CD14-positive monocyte (primary cell): ENCODE measurements at regions not wholly inside any gene's neighbourhood (a gene's known extent, or its start where the extent isn't known, plus 50 kb on each side); places are given as distances from the start of the nearest gene placed in this dataset.

ENCODE experiments used
- DNase-seq, 3 donors: peaks; one replicate each; pipeline ENCODE4 v3.0.0-alpha.2; 2011 to 2022
- H2AFZ ChIP-seq: 2 replicates; pipeline ENCODE4 v1.6.0; 2012; ENCODE audit warnings: mild to moderate bottlenecking, low read depth, low read length, inconsistent platforms; ENCODE audit not compliant: insufficient read depth, poor library complexity, severe bottlenecking
- H3K27ac ChIP-seq, 2 donors: 1 replicate in 1 of 2; 2 replicates in 1 of 2; pipeline ENCODE4 v1.5.1; 2012 to 2013; ENCODE audit warnings: low read length in 2 of 2, control low read depth in 1 of 2, inconsistent platforms in 1 of 2, low read depth in 1 of 2, mild to moderate bottlenecking in 1 of 2
- H3K27me3 ChIP-seq, 2 donors: one replicate each; pipeline versions ENCODE4 v1.6.0 to v1.6.1; 2011 to 2013; ENCODE audit warnings: low read length in 2 of 2; ENCODE audit not compliant: control insufficient read depth in 2 of 2, insufficient read depth in 2 of 2
- H3K36me3 ChIP-seq, 2 donors: replicated peaks in 1 of 2; 1 replicate in 1 of 2; 2 replicates in 1 of 2; pipeline versions ENCODE4 v1.5.1 to v1.6.1; 2012 to 2013; ENCODE audit warnings: low read length in 2 of 2, control low read depth in 1 of 2, inconsistent platforms in 1 of 2, mild to moderate bottlenecking in 1 of 2; ENCODE audit not compliant: insufficient read depth in 2 of 2, control insufficient read depth in 1 of 2
- H3K4me1 ChIP-seq, 2 donors: 1 replicate in 1 of 2; 2 replicates in 1 of 2; pipeline versions ENCODE4 v1.5.1 to v1.6.1; 2012 to 2013; ENCODE audit warnings: low read length in 2 of 2, control low read depth in 1 of 2, inconsistent platforms in 1 of 2, mild to moderate bottlenecking in 1 of 2, moderate library complexity in 1 of 2; ENCODE audit not compliant: insufficient read depth in 2 of 2, control insufficient read depth in 1 of 2
- H3K4me2 ChIP-seq: replicated peaks from 2 replicates; pipeline ENCODE3; 2012; ENCODE audit warnings: low read length, moderate library complexity, mild to moderate bottlenecking; ENCODE audit not compliant: poor library complexity, severe bottlenecking; ENCODE audit errors: extremely low read depth
- H3K4me3 ChIP-seq, 3 experiments: fragments of 200-600 bp in 1 of 3; sonication (generic) in 1 of 3; replicated peaks in 1 of 3; 1 replicate in 2 of 3; 2 replicates in 1 of 3; pipeline ENCODE4 v1.5.1; 2011 to 2013; ENCODE audit warnings: low read length in 3 of 3, mild to moderate bottlenecking in 3 of 3, control low read depth in 2 of 3, low read depth in 2 of 3, inconsistent platforms in 1 of 3, moderate library complexity in 1 of 3
- H3K79me2 ChIP-seq: 2 replicates; pipeline ENCODE4 v1.6.0; 2012; ENCODE audit warnings: mild to moderate bottlenecking, control low read depth, inconsistent platforms, low read length, moderate library complexity; ENCODE audit not compliant: insufficient read depth
- H3K9ac ChIP-seq: 2 replicates; pipeline ENCODE4 v1.6.0; 2017; ENCODE audit warnings: low read length, mild to moderate bottlenecking; ENCODE audit not compliant: insufficient read depth, poor library complexity, severe bottlenecking
- H3K9me3 ChIP-seq, 2 donors: replicated peaks in 1 of 2; 1 replicate in 1 of 2; 2 replicates in 1 of 2; pipeline versions ENCODE4 v1.5.1 to v1.6.1; 2012 to 2013; ENCODE audit warnings: low read length in 2 of 2, control low read depth in 1 of 2; ENCODE audit not compliant: control insufficient read depth in 1 of 2, insufficient read depth in 1 of 2
- H4K20me1 ChIP-seq: 2 replicates; pipeline ENCODE4 v1.6.0; 2012; ENCODE audit warnings: mild to moderate bottlenecking, low read length, control low read depth, moderate library complexity; ENCODE audit not compliant: insufficient read depth
- H3K27ac Mint-ChIP-seq, 7 donors: one replicate each; pipeline ENCODE4 v1.8.0; 2020; ENCODE audit warnings: mild to moderate bottlenecking in 7 of 7, mixed read lengths in 7 of 7, moderate library complexity in 6 of 7, inconsistent platforms in 2 of 7
- H3K27me3 Mint-ChIP-seq, 3 donors: one replicate each; pipeline ENCODE4 v1.8.0; 2021 to 2022; ENCODE audit warnings: low read depth in 3 of 3, mild to moderate bottlenecking in 3 of 3, mixed read lengths in 3 of 3, moderate library complexity in 3 of 3, inconsistent platforms in 1 of 3
- H3K36me3 Mint-ChIP-seq, 2 donors: one replicate each; pipeline ENCODE4 v1.8.0; 2020; ENCODE audit warnings: mixed read lengths in 2 of 2, inconsistent platforms in 1 of 2, mild to moderate bottlenecking in 1 of 2
- H3K4me1 Mint-ChIP-seq: one replicate; pipeline ENCODE4 v1.8.0; 2020; ENCODE audit warnings: mild to moderate bottlenecking, mixed read lengths
- H3K4me3 Mint-ChIP-seq, 2 donors: one replicate each; pipeline ENCODE4 v1.8.0; 2020; ENCODE audit warnings: mild to moderate bottlenecking in 2 of 2, mixed read lengths in 2 of 2, moderate library complexity in 1 of 2
- H3K9me3 Mint-ChIP-seq, 7 donors: one replicate each; pipeline ENCODE4 v1.8.0; 2020 to 2022; ENCODE audit warnings: mixed read lengths in 7 of 7, mild to moderate bottlenecking in 6 of 7, moderate library complexity in 6 of 7, inconsistent platforms in 2 of 7
- CTCF ChIP-seq: fragments of 200-600 bp; IDR thresholded peaks from one replicate; pipeline ENCODE4 v1.8.0; 2022; ENCODE audit warnings: antibody characterized with exemption, mild to moderate bottlenecking
- WGBS: methylation state at CpG from one replicate; pipeline ENCODE4 v1.1.5; 2013; ENCODE audit warnings: missing lambda C conversion rate; ENCODE audit not compliant: insufficient coverage; 5-methylcytosine and 5-hydroxymethylcytosine counted together
- intact Hi-C, 2 donors: fragments of 100-400 bp; cut with micrococcal nuclease; formaldehyde crosslinking; loops; one replicate each; pipeline versions ENCODE4 v1.15.0 to v1.15.1; 2023

- peaks cover 40% of the 10 kb centered on the region for H3K4me1 Mint-ChIP-seq
- no peak for DNase-seq
- H3K79me2 ChIP-seq, result no peaks in the 10 kb centered on the region
- H3K27me3 Mint-ChIP-seq, result peaks cover 2 to 7% (median 3%) of the 10 kb centered on the region in 3 donors
- H3K9ac ChIP-seq, result no peak overlapping the region
- H2AFZ ChIP-seq, result no peak overlapping the region
- intact Hi-C loops, result no loop called here
- WGBS, result 75% methylated on average over 6 of the region's 13 CpGs
- H3K4me1 ChIP-seq, result peaks cover 24 to 35% of the 10 kb centered on the region in 2 donors
- no peak overlapping the region for H3K4me3 ChIP-seq
- H3K4me3 Mint-ChIP-seq, result no peak overlapping the region
- no peak for TF ChIP-seq CTCF
- no peaks in the 10 kb centered on the region for H3K36me3 Mint-ChIP-seq
- no peak overlapping the region for H3K27ac ChIP-seq
- no peak overlapping the region for H3K27ac Mint-ChIP-seq
- no peaks in the 10 kb centered on the region for H3K9me3 ChIP-seq
- H3K9me3 Mint-ChIP-seq, result peaks cover 0 to 2% (median 0%) of the 10 kb centered on the region in 7 donors
- H3K4me2 ChIP-seq, result no peak overlapping the region
- no peaks in the 10 kb centered on the region for H3K27me3 ChIP-seq
- no peaks in the 10 kb centered on the region for H4K20me1 ChIP-seq
- H3K36me3 ChIP-seq, result no peaks in the 10 kb centered on the region
These were observed 162.0 kb upstream of the HAAO start for GRCh38 chr2:42954227-42954962.

DNA sequence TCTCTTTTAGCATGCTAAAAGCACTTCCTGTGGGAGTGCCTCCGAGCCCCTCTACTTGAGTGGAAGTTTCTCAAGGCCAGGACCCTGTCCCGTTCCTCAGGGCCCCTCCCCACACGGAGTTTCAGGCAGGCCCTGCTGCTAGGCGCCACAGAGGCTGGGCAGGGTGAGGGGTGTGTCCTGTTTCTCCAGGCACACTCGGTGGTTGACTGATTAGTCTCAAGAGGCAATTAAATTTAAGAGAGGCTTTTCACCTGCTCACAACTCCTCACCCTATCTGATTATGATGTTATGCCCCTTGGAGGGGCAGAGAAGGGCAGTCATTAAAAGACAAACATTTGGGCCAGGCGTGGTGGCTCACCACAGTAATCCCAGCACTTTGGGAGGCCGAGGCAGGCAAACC lies 160.8 kb upstream of the HAAO start:
- WGBS, result 54% methylated on average over 4 of the region's 7 CpGs
- no peaks in the 10 kb centered on the region for H3K79me2 ChIP-seq
- no peak overlapping the region for H3K9ac ChIP-seq
- no peak overlapping the region for H3K4me2 ChIP-seq
- TF ChIP-seq CTCF, result no peak
- peaks cover 0 to 3% (median 0%) of the 10 kb centered on the region in 7 donors for H3K9me3 Mint-ChIP-seq
- no peak overlapping the region for H3K4me3 ChIP-seq
- H3K4me3 Mint-ChIP-seq, result no peak overlapping the region
- peaks cover 37% of the 10 kb centered on the region for H3K4me1 Mint-ChIP-seq
- no peak overlapping the region for H3K27ac Mint-ChIP-seq
- H2AFZ ChIP-seq, result no peak overlapping the region
- no peaks in the 10 kb centered on the region for H3K36me3 Mint-ChIP-seq
- H3K4me1 ChIP-seq, result peaks cover 24 to 35% of the 10 kb centered on the region in 2 donors
- intact Hi-C loops, result no loop called here
- H4K20me1 ChIP-seq, result no peaks in the 10 kb centered on the region
- H3K27ac ChIP-seq, result no peak overlapping the region
- no peaks in the 10 kb centered on the region for H3K27me3 ChIP-seq
- H3K36me3 ChIP-seq, result no peaks in the 10 kb centered on the region
- H3K9me3 ChIP-seq, result no peaks in the 10 kb centered on the region
- no peak for DNase-seq
- peaks cover 1 to 7% (median 3%) of the 10 kb centered on the region in 3 donors for H3K27me3 Mint-ChIP-seq
